Effector memory CD8-positive, alpha-beta T cell (primary cell): ENCODE measurements at regions not wholly inside any gene's neighbourhood (a gene's known extent, or its start where the extent isn't known, plus 50 kb on each side); places are given as distances from the start of the nearest gene placed in this dataset.

ENCODE experiments used
- ATAC-seq: fragments of 150-1000 bp; cut with Tn5 transposase; replicated peaks from 2 replicates; pipeline ENCODE4 v1.10.0; 2021; ENCODE audit warnings: mild to moderate bottlenecking, moderate library complexity
- DNase-seq, 3 experiments: peaks; one replicate each; pipeline ENCODE4 v3.0.0; 2021
- H3K27ac Mint-ChIP-seq, 2 donors: one replicate each; pipeline ENCODE4 v1.8.0; 2022; ENCODE audit warnings: mild to moderate bottlenecking in 2 of 2, mixed read lengths in 2 of 2, moderate library complexity in 2 of 2
- H3K27me3 Mint-ChIP-seq, 2 donors: one replicate each; pipeline ENCODE4 v1.8.0; 2022; ENCODE audit warnings: mixed read lengths in 2 of 2
- H3K36me3 Mint-ChIP-seq: one replicate; pipeline ENCODE4 v1.8.0; 2022; ENCODE audit warnings: mild to moderate bottlenecking, moderate library complexity, mixed read lengths; ENCODE audit not compliant: insufficient read depth
- H3K4me1 Mint-ChIP-seq, 2 donors: one replicate each; pipeline ENCODE4 v1.8.0; 2022; ENCODE audit warnings: low read depth in 2 of 2, mixed read lengths in 2 of 2
- H3K4me3 Mint-ChIP-seq, 2 donors: one replicate each; pipeline ENCODE4 v1.8.0; 2022; ENCODE audit warnings: mild to moderate bottlenecking in 2 of 2, mixed read lengths in 2 of 2, moderate library complexity in 2 of 2
- H3K9me3 Mint-ChIP-seq, 2 donors: one replicate each; pipeline ENCODE4 v1.8.0; 2022; ENCODE audit warnings: mixed read lengths in 2 of 2

DNA sequence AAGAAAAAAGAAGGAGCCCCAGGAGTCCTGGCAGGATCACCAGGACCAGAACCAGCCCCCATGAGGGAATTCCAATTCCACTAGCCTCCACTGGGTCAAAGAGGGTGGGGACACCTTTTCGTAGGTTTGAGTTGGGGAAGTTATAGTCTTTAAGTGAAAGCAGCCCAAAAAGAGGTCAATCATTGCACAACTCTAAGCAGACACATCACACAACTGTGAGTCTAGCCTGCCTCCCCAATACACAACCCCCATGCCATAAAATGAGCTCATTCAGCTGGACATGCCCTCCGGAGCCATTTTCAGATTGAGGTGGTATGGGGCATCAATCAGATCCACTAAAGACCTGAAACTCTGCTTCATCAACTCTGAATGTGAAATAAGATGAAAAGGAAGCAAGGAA is 179.9 kb downstream of the NPHP4 start:
- DNase-seq: no peak
- H3K4me1 Mint-ChIP-seq: no peaks in the 10 kb centered on the region
- no peaks in the 10 kb centered on the region for H3K9me3 Mint-ChIP-seq
- H3K27ac Mint-ChIP-seq: no peak overlapping the region
- no peak for ATAC-seq
- no peaks in the 10 kb centered on the region for H3K36me3 Mint-ChIP-seq
- no peak overlapping the region for H3K4me3 Mint-ChIP-seq
- peaks cover 14 to 31% of the 10 kb centered on the region in 2 donors for H3K27me3 Mint-ChIP-seq

GRCh38 chr1:5811419-5811818 is 180.8 kb downstream of the NPHP4 start:
- no peak overlapping the region for H3K4me3 Mint-ChIP-seq

DNA sequence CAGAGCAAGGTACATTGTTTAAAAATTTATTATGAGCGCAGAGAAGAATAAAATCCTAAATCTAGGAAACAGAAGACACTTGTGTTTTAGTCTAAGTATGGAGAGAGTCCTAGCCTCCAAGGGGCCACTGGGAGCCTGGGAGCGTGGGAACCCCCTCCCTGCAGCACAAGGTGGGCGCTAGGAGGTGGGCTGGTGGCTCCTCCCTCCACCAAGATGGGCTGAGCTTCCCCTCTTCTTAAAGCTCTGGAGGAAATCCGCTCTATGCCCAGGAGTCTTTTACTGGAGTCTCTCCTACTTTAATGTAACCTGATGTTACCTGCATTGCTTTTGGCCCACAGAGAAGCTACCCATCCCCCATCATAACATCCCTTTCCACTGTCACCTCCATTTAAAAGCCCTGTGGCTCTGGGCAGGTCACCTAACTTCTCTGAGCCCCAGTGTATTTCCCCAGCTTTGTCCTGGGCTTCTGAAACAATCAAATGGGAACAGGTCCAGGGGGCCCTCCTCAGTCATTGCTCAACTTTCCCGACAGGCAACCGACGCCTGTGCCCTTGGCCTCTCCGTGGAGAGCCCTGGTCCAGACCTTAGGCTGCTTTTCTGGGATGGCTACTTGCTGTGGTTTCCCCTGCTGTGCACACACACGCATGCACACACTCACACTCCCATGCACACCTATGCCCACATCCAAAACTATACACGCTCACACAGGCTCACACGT is 181.5 kb downstream of the NPHP4 start:
- Mint-ChIP-seq H3K36me3 (no peaks in the 10 kb centered on the region), H3K9me3 (no peaks in the 10 kb centered on the region), H3K4me3 (no peak overlapping the region), H3K27ac (no peak overlapping the region), H3K27me3 (peaks cover 0 to 15% of the 10 kb centered on the region in 2 donors), H3K4me1 (no peaks in the 10 kb centered on the region)
- ATAC-seq (no peak), DNase-seq (no peak)

More at GRCh38 chr1:5811419-5811818, 180.8 kb downstream of the NPHP4 start:
- Mint-ChIP-seq H3K9me3 (no peaks in the 10 kb centered on the region), H3K4me1 (no peaks in the 10 kb centered on the region), H3K27ac (no peak overlapping the region), H3K36me3 (no peaks in the 10 kb centered on the region), H3K27me3 (peaks cover 5 to 22% of the 10 kb centered on the region in 2 donors)
- no peak for DNase-seq
- no peak for ATAC-seq

DNA sequence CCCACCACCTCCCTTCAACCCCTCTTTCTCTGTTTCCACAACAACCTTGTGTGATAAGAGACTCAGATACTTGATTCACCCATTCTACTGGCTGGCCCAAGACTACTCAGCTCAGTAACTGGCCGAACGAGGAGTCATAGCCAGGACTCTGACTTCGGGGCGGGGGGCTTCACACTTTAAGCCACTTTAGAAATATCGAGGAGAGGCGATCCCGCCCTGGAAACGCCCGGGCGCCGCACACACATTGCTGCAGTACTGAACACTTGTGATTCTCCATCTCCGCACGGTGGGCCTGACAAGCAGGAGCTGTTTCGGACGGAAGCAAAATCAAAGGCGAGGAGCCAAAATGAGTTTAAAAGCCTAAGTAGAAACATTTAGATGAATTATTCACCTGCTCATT is 182.1 kb downstream of the NPHP4 start:
- peaks cover 0 to 10% of the 10 kb centered on the region in 2 donors for H3K27me3 Mint-ChIP-seq
- no peak for DNase-seq
- H3K4me1 Mint-ChIP-seq: no peaks in the 10 kb centered on the region
- no peaks in the 10 kb centered on the region for H3K9me3 Mint-ChIP-seq
- no peak overlapping the region for H3K27ac Mint-ChIP-seq
- no peak for ATAC-seq
- no peak overlapping the region for H3K4me3 Mint-ChIP-seq
- no peaks in the 10 kb centered on the region for H3K36me3 Mint-ChIP-seq

GRCh38 chr1:5809207-5809788 is 182.9 kb downstream of the NPHP4 start:
- Mint-ChIP-seq H3K4me1 (no peaks in the 10 kb centered on the region), H3K27me3 (peaks cover 0 to 2% of the 10 kb centered on the region in 2 donors), H3K4me3 (no peak overlapping the region)

GRCh38 chr1:5803851-5804250 is 188.4 kb downstream of the NPHP4 start:
- no peak for ATAC-seq
- H3K4me3 Mint-ChIP-seq: no peak overlapping the region
- no peaks in the 10 kb centered on the region for H3K36me3 Mint-ChIP-seq
- no peak for DNase-seq
- peaks cover under 1% of the 10 kb centered on the region in 2 donors for H3K27me3 Mint-ChIP-seq
- no peak overlapping the region for H3K27ac Mint-ChIP-seq
- H3K4me1 Mint-ChIP-seq: no peaks in the 10 kb centered on the region
- peaks cover 0 to 1% of the 10 kb centered on the region in 2 donors for H3K9me3 Mint-ChIP-seq

More at GRCh38 chr1:5809207-5809788, 182.9 kb downstream of the NPHP4 start:
- DNase-seq (no peak), ATAC-seq (no peak)
- H3K9me3 Mint-ChIP-seq: no peaks in the 10 kb centered on the region
- H3K27ac Mint-ChIP-seq: no peak overlapping the region
- no peaks in the 10 kb centered on the region for H3K36me3 Mint-ChIP-seq

GRCh38 chr1:5802606-5803005 is 189.6 kb downstream of the NPHP4 start:
- Mint-ChIP-seq H3K4me1 (no peaks in the 10 kb centered on the region), H3K4me3 (no peak overlapping the region), H3K36me3 (no peaks in the 10 kb centered on the region), H3K9me3 (peaks cover 0 to 4% of the 10 kb centered on the region in 2 donors), H3K27ac (no peak overlapping the region), H3K27me3 (peaks cover 6 to 9% of the 10 kb centered on the region in 2 donors)
- DNase-seq: no peak
- no peak for ATAC-seq

GRCh38 chr1:5798904-5799303 is 193.3 kb downstream of the NPHP4 start:
- H3K27me3 Mint-ChIP-seq: peaks cover 6 to 29% of the 10 kb centered on the region in 2 donors
- no peak for ATAC-seq
- no peaks in the 10 kb centered on the region for H3K36me3 Mint-ChIP-seq
- DNase-seq: no peak
- H3K4me1 Mint-ChIP-seq: no peaks in the 10 kb centered on the region
- H3K9me3 Mint-ChIP-seq: peaks cover 0 to 4% of the 10 kb centered on the region in 2 donors
- no peak overlapping the region for H3K27ac Mint-ChIP-seq
- H3K4me3 Mint-ChIP-seq: no peak overlapping the region

- Mint-ChIP-seq H3K36me3 (no peaks in the 10 kb centered on the region), H3K27ac (no peak overlapping the region), H3K9me3 (peaks cover 0 to 4% of the 10 kb centered on the region in 2 donors), H3K4me3 (no peak overlapping the region), H3K4me1 (no peaks in the 10 kb centered on the region), H3K27me3 (peaks cover 6 to 36% of the 10 kb centered on the region in 2 donors)
- ATAC-seq (no peak), DNase-seq (no peak)
These were observed 194.0 kb downstream of the NPHP4 start for GRCh38 chr1:5798151-5798730.

DNA sequence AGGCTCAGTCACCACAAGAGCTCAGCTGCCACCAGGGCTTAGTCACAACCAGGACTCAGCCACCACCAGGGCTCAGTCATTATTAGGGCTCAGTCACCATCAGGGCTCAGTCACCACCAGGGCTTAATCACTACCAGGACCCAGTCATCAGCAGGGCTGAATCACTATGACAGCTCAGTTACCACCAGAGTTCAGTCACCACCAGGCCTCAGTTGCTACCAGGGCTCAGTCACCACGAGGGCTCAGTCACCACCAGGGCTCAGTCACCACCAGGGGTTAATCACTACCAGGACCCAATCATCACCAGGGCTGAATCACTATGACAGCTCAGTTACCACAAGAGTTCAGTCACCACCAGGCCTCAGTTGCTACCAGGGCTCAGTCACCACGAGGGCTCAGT is 196.2 kb downstream of the NPHP4 start:
- peaks cover 0 to 3% of the 10 kb centered on the region in 2 donors for H3K9me3 Mint-ChIP-seq
- no peaks in the 10 kb centered on the region for H3K4me1 Mint-ChIP-seq
- H3K36me3 Mint-ChIP-seq: no peaks in the 10 kb centered on the region
- no peak overlapping the region for H3K4me3 Mint-ChIP-seq
- no peak for DNase-seq
- H3K27ac Mint-ChIP-seq: no peak overlapping the region
- H3K27me3 Mint-ChIP-seq: peaks cover 17 to 58% of the 10 kb centered on the region in 2 donors
- ATAC-seq: no peak

DNA sequence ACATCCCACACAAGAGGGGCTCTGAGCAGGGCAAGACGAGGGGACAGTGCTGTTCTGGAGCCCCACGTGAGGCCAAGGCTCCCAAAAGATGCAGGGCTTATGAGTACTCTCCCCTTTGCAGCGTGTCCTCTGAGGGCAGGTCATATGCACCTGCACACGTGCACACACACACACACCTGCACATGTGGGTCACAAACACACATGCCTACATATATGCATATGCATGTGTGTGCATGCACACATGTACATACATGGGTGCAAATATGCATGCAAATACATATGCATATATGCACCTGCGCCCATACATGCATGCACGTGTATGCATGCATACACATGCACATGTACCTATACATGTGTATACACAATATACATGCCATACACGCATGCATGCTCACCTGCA is 197.9 kb downstream of the NPHP4 start:
- no peaks in the 10 kb centered on the region for H3K36me3 Mint-ChIP-seq
- H3K27me3 Mint-ChIP-seq: peaks cover 28 to 69% of the 10 kb centered on the region in 2 donors
- ATAC-seq (no peak), DNase-seq (no peak)
- H3K4me1 Mint-ChIP-seq: no peaks in the 10 kb centered on the region
- peaks cover 0 to 7% of the 10 kb centered on the region in 2 donors for H3K9me3 Mint-ChIP-seq
- H3K27ac Mint-ChIP-seq: no peak overlapping the region
- H3K4me3 Mint-ChIP-seq: no peak overlapping the region

DNA sequence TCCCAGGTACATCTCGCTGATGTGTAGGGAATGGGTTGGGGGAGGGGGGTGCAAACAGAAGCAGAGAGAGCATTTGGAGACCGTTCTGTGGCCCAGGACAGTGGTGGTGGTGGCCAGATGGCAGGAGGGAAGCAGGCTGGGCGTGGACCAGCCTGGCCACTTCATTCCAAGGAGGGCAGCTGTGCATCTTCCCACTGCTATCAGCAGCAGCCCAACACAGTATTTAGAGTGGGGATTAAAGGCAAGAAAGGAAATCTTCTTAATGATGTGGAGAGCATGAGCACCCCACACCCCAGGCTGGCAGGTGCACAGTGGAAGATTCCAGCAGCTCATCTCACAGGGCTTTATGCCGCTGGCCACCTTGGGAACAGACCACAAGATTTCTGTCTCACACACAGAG is 198.7 kb downstream of the NPHP4 start:
- H3K27ac Mint-ChIP-seq: no peak overlapping the region
- H3K36me3 Mint-ChIP-seq: no peaks in the 10 kb centered on the region
- H3K4me1 Mint-ChIP-seq: no peaks in the 10 kb centered on the region
- DNase-seq (no peak), ATAC-seq (no peak)
- H3K9me3 Mint-ChIP-seq: peaks cover 0 to 6% of the 10 kb centered on the region in 2 donors
- peaks cover 28 to 73% of the 10 kb centered on the region in 2 donors for H3K27me3 Mint-ChIP-seq
- H3K4me3 Mint-ChIP-seq: no peak overlapping the region

DNA sequence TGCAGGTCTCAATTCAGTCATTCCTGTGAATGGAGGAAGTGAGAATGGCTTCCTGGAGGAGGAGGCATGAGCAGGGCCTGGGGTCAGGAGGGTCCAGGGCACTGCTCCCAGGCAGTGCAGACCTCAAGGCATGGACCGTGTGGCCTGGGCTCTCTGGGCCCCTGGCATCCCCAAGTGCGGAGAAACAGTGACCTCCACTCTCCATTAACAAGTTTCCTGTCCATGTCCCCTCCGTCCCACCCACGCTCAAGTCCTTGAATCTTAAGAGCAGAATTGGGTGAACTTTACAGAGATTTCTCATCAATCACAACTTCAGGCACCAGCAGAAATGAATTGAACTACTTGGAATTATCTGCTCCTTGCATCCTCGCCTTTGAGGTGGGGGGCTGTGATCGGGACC is 211.1 kb downstream of the NPHP4 start:
- Mint-ChIP-seq H3K27me3 (peaks cover 29 to 35% of the 10 kb centered on the region in 2 donors), H3K36me3 (no peaks in the 10 kb centered on the region), H3K4me3 (no peak overlapping the region), H3K4me1 (no peaks in the 10 kb centered on the region), H3K9me3 (no peaks in the 10 kb centered on the region), H3K27ac (no peak overlapping the region)
- no peak for DNase-seq
- ATAC-seq: no peak

DNA sequence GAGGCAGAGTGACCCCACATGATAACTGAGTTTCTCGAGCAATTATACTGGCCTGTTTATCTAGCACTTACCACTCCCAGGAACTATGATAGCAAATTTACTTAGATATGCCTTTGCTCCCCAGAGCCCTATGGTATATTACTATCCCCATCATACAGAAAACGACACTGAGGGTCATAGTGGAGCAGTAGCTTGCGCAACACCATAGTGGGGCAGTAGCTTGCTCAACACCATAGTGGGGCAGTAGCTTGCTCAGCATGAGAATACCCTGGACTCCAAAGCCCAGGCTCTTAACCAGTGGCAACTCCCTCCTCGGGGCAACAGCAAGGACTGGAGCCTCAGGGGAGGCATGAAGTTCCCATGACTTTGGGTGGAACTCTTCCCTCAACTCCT is 211.9 kb downstream of the NPHP4 start:
- ATAC-seq (no peak), DNase-seq (no peak)
- Mint-ChIP-seq H3K4me1 (no peaks in the 10 kb centered on the region), H3K4me3 (no peak overlapping the region), H3K9me3 (no peaks in the 10 kb centered on the region), H3K27ac (no peak overlapping the region), H3K27me3 (peaks cover 22 to 31% of the 10 kb centered on the region in 2 donors), H3K36me3 (no peaks in the 10 kb centered on the region)
